ENCODE measurements at regions not wholly inside any gene's neighbourhood (a gene's known extent, or its start where the extent isn't known, plus 50 kb on each side); places are given as distances from the start of the nearest gene placed in this dataset.

DNA sequence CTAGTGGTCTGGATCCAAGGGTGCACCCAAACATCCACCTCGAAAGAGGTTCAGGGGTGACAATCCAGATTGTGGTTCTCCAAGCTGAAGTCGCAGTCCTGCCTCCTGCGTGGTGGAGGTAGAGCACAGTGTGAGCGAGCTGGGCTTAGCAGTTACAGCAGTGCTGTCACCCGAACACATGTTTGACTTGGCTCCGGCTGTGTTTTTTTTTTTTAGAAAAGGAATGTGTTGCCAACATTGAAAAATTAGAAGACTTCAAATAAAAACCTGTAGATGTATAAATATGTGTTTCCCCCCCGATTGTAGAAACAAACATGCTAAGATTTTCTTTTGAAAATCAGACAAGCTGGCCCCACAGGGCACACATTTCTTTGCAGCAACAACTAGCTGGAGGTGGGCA lies 530.8 kb downstream of the SHQ1 start:
- DNase-seq = no peak

DNA sequence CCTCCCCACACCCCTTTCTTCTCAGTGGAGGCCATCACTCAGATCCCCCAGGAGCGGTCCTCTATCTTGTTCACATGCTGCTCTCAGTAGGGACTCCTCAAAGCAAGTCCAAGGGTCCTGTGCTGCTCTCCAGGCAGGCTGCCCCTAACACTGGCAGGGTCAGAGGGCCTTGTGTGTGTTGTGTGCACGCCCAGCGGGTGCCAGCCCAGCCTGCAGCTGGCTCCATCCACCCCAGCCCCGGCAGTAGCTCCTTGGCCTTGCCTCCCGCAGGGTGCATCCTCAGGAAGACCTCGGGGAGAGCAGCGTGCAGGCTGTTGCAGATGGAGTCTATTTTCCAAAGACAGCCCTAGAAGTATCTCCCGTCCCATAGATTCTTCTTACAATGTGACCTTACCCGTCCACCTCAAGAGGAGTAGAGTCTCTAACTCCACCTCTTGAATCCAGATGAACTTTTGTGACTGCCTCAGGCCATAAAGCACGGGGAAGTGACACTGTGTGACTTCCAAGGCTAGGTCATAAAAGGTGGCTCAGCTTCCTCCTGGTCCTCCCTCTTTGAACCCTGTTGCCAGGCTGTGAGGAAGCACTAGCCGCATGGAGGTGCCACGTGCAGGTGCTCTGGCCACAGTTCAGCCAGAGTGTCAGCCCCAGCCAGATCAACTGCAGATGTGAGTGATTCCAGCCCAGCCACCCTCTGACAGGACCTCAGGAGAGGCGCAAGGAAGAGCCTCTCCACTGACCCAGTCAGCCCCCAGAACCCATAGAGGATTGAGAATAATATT lies 531.6 kb downstream of the SHQ1 start:
- DNase-seq = no peak

GRCh38 chr3:72313308-72313707 lies 528.4 kb upstream of the PROK2 start:
- no peak for DNase-seq

- DNase-seq = no peak
Observed at GRCh38 chr3:72312339-72312738, 527.4 kb upstream of the PROK2 start.

DNA sequence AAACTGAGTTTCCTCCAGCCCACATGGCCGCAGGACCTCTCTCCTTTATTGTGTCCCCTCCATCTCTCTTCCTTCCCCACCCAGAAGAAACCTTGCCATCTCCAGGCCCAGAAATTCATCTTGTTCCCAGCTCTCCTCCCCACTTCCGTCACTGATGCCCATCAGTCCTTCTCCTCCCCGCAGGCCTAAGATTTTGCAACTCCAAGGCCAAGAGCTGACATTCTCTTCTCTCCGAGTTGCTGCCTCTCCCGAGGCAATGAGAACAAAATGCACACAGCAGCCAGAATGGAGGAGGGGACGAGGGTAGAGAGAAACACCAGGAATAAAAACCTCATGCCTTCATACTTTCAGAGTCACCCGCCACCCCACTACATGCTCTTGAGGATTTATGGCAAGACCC lies 526.5 kb upstream of the PROK2 start:
- no peak for DNase-seq

DNA sequence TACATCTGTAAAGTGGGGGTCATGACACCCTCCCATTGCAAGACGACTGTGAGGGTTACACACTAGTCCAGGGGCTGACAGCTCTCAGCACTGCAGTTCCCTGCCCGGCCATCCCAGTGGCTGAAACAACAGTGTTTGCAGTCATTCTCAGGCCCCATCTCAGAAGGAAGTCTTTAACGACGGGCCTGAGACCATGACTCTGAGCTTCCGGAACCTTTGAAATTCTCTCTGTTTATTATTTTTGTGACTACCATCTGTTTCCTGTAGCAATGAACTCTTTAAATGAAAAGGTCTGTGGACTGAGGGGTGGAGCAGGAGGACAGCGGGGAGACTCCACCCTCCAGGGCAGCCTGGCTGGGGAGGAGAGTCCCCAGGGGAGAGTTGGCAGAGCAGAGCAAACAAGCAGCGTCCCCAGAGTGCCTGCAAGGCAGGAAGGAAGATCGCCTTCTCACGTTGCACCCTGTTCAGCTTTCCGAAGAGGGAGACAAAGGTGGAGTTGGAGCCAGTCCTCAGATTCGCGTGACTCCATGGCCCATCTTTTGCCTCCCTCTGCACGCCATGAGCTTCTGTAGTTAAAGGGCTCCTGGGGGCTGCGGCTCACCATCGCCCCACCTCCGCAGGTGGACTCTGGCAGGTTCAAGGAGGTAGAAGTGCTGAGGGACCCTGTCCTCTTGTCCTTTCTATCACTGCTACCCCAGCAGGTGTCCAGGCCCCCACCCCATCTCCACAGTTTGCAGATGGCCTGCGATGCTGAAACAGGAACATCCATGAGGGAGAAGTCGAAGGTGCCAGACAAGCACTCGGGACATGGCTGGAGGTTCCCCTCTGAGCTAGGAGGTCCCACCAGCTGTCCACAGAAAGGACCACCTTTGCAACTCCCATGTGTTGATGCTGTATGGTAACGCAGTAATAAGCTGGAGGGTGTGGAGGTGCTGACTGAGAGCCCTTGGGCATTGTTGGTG lies 525.8 kb upstream of the PROK2 start:
- peak; percentile 46 for DNase-seq

- DNase-seq = no peak
Observed at GRCh38 chr3:72309661-72310418, 524.9 kb upstream of the PROK2 start.

GRCh38 chr3:72308641-72309040 lies 523.7 kb upstream of the PROK2 start:
- DNase-seq = no peak

DNA sequence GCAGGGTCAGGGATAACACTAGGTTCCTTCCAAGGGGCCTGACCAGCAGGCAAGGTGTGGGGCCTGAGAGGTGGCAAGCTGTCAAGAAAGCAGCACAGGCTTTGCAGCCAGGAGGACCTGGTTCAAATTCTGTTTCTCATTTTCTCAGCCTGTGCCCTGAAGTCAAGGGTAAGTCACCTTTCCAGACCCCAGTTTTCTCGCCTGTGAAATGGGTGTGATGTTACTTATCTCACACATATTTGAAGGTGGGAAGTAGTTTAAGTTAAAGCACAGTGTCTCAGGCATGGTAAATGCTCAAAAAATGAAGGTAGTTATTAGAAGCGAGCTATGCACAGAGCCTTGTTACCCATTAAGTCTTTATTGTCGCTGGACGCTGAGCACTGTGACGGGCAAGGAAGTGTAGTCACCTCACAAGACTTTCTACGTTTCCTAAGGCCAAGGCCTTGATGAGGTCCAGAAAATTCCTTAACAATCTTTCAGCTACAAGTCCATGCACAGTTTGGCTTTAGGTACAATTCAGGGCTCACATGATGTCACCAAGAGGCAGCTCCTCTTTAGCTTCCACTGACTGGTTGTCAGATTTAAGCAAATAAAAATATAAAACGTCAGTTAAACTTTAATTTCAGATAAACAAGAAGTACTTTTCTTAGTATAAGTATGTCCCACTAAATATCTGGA lies 522.6 kb upstream of the PROK2 start:
- DNase-seq = no peak

- no peak for DNase-seq
Observed at GRCh38 chr3:72306800-72307341, 521.9 kb upstream of the PROK2 start.

DNA sequence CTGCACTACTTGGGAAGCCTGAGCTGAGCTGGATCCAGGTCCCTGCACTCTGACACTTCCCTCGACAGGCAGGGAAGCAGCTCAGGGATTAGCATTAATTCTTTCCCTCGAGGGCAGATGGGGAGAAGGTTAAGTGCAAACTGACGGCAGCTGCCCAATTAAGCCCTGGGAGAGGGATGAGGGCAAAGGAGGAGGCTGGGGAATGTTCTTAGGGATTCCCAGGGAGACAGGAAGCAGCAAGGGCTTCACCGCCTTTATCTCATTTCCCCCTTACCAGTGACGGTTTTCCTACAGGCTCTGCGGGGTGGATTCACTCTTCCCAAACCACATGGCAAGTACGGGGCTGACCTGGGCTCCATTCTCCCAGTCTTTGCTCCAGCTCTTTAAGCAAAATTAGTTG lies 519.0 kb upstream of the PROK2 start:
- no peak for DNase-seq

DNA sequence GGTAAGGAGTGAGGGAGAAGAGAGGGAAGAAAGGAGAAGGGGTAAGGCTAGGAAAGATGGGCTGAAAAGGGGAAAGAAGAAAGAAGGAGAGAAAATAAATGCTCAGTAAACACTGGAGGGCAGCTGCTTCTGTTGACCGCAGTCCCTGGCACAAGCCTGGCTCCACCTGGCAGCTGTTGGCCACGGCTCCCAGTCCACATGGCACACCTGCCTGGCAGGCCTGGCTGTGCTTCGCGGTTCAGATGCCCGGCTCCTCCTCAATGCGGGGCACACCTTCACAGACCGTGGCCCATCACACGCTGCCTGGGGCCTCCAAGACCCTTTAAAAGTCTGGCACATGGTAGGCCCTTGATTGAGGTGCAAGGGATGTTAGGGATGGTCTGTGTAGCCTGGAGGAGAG lies 516.8 kb upstream of the PROK2 start:
- no peak for DNase-seq

GRCh38 chr3:72300621-72301020 lies 515.7 kb upstream of the PROK2 start:
- no peak for DNase-seq

DNA sequence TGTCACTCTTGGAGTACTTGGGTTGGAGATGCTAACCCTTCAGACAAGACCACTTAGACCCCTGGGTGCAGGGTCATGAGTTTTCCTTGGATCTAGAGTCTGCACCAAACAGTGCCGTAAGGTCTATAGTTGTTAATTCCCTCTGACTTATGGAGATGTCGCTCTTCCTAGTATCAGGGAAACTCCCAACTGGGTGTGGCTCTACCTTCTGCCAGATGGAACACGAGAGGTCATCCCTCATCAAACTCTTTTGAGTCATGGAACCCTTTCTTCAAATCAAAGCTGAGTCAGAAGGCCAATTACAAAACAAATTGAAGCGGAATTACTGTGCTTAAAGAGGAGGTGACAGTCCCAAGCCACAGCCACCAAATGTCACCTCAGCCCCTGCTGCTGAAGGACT lies 514.9 kb upstream of the PROK2 start:
- DNase-seq = no peak

GRCh38 chr3:72299321-72299802 lies 514.4 kb upstream of the PROK2 start:
- no peak for DNase-seq

DNA sequence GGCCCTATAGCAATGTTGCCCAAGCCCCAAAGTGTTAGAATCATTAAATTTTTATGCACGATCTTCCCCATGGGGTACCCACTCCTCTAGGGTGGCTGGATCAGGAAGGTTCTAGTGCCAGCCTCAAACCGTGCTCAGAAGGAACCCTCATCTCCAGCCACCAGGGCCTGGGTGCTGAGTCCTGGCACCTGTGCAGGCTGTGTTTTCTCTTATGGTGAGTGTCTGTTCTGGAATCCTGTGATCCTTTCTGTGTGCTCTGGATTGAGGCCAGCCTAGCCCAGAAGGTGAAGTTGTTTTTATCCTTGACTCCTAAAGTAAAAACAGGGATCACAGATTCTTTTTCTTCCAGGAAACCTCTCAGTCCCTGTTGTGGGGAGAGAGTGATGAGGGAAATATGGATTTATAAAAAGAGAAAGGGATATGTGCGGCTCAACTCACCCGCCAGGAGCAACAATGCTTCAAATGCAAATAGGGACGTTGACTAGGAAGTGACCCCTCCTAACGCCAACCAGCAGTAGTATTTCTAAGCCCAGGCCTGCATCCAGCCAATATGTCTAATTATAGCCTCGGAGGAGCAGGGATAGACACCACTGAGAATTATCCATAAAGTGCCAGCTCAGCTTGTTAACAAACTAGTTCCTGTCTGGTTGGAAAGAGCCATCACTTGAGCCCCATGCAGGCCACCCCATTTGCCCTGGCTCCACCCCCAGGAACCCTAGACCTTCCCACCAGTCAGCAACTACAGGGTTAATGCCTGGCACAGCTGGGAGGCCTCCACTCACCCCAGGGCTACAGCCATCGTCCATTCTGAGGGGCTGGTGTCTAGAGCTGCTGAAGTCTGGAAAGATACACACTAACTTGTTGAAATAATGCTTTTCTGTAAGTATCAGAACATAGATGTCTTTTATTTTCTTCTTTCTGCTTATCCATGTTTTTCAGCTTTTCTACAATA lies 513.5 kb upstream of the PROK2 start:
- DNase-seq = no peak

GRCh38 chr3:72297481-72297880 lies 512.5 kb upstream of the PROK2 start:
- no peak for DNase-seq

DNA sequence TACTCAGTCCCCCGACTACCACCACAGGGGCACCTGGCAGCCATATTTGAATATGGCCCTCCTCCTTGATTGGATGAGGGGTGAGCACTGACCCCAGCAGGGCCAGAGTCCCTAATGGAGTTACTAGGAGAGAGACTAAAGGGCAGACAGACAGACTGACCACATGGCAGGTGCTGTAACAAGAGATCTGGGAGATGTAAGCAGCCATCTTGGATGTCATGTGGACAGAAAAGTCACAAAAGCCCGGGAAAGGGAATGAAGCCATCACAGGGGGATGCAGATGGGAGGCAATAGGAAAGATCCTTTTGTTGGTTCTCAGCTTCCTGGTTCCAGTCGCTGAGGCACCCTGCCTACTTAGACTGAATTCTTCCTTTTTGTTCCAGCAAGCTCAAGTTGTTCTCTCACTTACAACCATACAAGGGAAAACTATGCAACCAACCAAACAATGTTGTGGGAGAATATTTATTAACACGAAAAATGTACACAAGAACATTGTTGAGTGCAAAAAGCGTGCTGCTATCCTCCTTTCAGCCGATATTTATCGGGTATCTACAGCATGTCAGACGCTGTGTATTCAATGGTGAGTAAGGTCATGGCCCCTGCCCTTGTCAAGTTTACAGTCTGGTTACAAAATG lies 511.6 kb upstream of the PROK2 start:
- DNase-seq = no peak

- DNase-seq = no peak
Observed at GRCh38 chr3:72295962-72296450, 511.1 kb upstream of the PROK2 start.

- no peak for DNase-seq
Observed at GRCh38 chr3:72295276-72295961, 510.5 kb upstream of the PROK2 start.

All from activated CD4-positive, CD25-positive, alpha-beta regulatory T cell treated with anti-CD3 and anti-CD28 coated beads, Interleukin-2, amount 50 U/mL, for 72 hours (primary cell).